ENCODE measurements at regions not wholly inside any gene's neighbourhood (a gene's known extent, or its start where the extent isn't known, plus 50 kb on each side); places are given as distances from the start of the nearest gene placed in this dataset.
"Not testable (repeated sequence)": the region's sequence is repeated elsewhere in the genome, so short reads cannot be mapped to it uniquely, and the experiment has no call there.

DNA sequence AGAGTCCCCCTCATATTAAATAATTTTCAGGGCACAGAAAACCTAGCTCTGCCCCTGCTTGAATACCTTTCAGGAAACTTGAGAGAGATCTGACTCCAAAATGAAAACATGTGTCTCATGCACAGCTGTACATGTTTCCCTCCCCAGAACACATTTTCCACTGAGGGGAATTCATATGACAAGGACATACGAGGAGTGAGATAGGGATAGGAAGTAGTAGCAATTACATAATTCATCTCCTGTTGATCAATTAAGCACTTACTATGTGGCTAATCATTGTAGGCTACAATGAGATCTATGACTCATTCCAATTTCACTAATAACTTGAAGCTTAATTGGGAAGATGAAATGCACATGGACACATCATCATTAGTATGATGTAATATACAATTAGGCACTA, 302.1 kb downstream of the PCDH11X start:
- DNase-seq, result not testable (repeated sequence)

GRCh38 chrX:92090756-92091155, 311.6 kb downstream of the PCDH11X start:
- not testable (repeated sequence) for DNase-seq

DNA sequence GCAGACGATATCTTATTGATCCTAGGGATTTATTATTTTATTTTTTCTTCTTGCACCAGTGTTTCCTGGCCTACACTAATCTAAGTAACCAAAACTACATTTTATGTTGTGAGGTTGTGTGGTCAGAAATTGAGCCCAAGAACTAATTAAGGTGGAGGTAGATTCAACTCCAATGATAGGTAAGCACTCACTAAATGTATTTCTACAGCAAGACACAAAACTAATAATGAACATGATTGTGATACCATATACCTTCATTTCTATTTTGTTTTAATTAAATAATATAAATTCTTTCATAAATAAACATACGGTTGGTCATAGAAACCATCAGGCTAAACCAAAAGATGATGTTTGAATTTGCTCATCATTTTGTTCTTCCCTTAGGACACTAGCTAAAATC, 319.0 kb downstream of the PCDH11X start:
- not testable (repeated sequence) for DNase-seq

DNA sequence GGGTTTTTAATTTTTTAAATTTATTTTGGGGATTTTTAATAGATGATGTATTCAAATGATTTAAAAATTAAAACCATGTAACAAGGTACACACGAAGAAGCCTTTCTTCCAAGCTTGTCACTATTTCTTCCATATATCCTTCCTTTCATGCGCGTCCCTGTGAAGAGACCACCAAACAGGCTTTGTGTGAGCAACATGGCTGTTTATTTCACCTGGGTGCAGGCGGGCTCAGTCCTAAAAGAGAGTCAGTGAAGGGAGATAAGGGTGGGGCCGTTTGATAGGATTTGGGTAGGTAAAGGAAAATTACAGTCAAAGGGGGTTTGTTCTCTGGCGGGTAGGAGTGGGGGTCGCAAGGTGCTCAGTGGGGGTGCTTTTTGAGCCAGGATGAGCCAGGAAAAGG, 320.9 kb downstream of the PCDH11X start:
- DNase-seq, result not testable (repeated sequence)

- DNase-seq, result not testable (repeated sequence)
These were observed 326.5 kb downstream of the PCDH11X start for GRCh38 chrX:92105693-92106092.

- not testable (repeated sequence) for DNase-seq
These were observed 327.5 kb downstream of the PCDH11X start for GRCh38 chrX:92106671-92107070.

DNA sequence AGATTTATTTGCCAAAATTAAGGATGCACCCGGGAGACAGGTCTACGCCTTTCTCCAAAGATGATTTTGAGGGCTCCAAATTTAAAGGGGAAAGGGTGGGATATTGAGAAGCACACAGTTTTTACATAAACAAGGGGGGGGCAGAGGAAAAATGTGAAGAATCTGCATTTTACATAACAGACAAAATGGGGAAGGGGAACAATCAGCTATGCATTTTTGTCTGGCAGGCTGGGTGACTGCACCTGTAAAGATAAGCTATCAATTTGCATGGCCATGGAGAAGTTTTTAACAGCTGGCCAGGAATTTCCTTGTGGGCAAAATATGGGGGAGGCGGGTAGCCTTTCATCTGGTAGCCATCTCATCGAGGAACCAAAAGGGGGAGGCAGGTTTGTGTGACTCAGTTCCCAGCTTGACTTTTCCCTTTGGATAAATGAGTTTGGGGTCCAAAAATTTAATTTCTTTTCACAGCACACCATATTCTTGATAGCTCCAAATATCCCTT, 331.3 kb downstream of the PCDH11X start:
- DNase-seq, result not testable (repeated sequence)

DNA sequence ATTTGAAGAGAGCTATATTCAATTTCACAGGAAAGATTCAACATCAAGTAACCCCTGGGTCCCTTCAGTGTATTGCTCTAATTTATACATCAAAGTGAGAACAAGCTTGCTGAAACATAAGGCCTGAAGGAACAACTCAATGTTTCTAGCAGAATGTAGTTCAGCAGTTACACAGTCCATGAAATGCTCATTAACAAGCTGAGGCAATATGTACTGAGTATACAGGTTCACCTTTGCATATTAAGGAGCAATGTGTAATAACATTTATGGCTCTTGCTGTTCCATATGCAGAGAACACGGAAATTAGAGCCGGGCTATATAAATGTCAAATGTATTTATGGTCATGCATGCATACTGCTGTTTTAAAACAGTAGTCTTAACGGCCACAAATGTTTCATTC, 338.5 kb downstream of the PCDH11X start:
- not testable (repeated sequence) for DNase-seq

DNA sequence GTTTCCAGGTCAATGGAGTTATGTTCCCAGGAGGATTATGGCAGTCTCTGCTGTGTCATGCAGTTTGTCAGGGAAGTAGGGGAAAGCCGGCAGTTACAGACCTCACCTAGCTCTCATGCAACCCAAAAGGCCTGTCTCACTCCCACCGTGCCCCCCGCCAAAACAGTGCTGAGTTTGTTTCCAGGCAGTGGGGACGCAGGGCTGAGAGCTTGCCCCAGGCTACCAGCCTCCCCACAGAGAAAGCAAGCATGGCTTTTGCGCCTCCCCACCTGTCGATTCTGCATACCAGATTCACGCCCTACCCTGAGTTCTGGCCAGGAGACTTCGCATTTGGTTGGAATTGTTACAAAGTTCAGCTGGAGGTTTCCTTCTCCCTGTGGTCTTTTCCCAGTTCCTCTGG, 383.9 kb downstream of the PCDH11X start:
- not testable (repeated sequence) for DNase-seq

DNA sequence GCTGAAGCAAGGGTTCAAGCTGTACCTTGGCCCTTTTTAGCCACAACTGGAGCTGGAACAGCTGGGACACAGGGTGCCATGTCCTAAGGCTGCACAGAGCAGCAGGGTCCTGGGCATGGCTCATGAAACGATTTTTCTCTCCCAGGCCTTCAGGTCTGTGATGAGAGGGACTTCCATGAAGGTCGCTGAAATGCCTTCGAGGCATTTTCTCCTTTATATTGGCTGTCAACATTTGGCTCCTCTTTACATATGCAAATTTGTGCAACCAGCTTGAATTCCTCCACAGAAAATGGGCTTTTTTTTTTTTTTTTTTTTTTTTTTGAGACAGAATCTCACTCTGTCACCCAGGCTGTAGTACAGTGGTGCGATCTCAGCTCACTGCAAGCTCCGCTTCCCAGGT, 430.8 kb downstream of the PCDH11X start:
- no peak for DNase-seq

DNA sequence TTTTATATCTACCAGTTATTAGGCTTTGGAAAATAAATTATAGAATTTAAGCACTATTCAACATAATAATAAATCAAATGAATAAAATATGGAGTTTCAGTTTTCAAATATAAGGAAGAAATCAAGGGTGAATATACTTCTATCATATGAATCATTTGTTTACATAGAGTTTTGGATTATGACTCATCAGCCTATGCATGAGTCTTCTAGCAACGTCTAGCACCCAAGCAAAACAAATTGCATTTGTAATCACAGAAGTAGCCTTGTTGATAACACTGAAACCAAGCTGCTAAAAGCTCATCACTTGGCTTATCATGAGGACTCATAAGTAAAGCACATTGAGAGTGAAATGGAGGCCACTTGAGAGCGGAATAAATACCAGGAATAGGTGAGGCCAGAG, 434.6 kb downstream of the PCDH11X start:
- no peak for DNase-seq

DNA sequence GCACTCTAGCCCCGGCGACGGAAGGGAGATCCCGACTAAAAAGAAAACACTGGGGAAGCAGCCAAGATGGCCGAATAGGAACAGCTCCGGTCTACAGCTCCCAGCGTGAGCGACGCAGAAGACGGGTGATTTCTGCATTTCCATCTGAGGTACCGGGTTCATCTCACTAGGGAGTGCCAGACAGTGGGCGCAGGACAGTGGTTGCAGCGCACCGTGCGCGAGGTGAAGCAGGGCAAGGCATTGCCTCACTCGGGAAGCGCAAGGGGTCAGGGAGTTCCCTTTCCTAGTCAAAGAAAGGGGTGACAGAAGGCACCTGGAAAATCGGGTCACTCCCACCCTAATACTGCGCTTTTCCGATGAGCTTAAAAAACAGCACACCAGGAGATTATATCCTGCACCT, 435.8 kb downstream of the PCDH11X start:
- not testable (repeated sequence) for DNase-seq

- peak; percentile 0 for DNase-seq
These were observed 445.2 kb downstream of the PCDH11X start for GRCh38 chrX:92224406-92224805.

GRCh38 chrX:92230628-92231027, 451.5 kb downstream of the PCDH11X start:
- no peak for DNase-seq

GRCh38 chrX:92231391-92231790, 452.2 kb downstream of the PCDH11X start:
- no peak for DNase-seq

- DNase-seq, result no peak
These were observed 453.0 kb downstream of the PCDH11X start for GRCh38 chrX:92232182-92232581.

GRCh38 chrX:92241249-92241648, 462.1 kb downstream of the PCDH11X start:
- no peak for DNase-seq

DNA sequence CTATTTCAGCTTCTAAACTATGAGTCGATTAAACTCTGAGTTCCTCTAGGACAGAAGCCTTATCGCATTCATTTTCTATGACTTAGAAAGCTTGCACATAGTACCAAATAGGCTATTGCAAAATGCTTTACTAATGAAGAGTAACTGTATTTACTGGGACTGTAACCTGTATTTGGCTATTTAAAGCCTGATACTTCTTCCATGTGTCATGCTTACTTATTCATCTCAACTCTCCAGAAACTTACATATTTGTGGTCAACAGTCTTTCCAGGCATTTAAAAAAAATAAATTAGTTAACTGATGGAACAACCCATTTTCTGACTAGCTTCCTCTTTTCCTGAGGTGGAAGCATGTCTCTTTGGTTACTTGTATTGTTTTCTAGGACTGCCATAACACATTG, 467.9 kb downstream of the PCDH11X start:
- DNase-seq, result no peak

GRCh38 chrX:92249125-92249524, 469.9 kb downstream of the PCDH11X start:
- no peak for DNase-seq

DNA sequence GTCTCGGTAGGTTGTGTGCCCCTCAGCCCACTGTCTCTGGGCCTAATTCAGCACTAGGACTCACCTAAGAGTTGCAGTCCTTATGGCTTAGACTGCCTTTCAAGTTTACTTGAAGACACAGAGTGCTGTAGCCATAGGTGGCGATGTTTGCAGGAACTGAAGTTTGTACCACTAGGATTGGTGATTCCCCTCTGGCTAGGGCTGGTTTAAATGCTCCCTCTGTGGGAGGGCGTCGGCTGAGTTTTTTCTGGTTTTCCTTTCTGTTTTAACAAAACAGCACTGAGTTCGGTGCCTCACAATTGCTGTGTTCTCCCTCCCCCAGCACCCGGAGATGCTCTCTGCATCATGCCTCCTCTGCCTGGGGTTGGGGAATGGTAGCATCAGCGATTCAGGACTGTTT, 480.9 kb downstream of the PCDH11X start:
- DNase-seq, result no peak

- DNase-seq, result no peak
These were observed 492.0 kb downstream of the PCDH11X start for GRCh38 chrX:92270936-92271855.

GRCh38 chrX:92278556-92278955, 499.4 kb downstream of the PCDH11X start:
- DNase-seq, result not testable (repeated sequence)

GRCh38 chrX:92280347-92280746, 501.2 kb downstream of the PCDH11X start:
- not testable (repeated sequence) for DNase-seq

GRCh38 chrX:92283308-92283707, 504.1 kb downstream of the PCDH11X start:
- DNase-seq, result no peak
